ENCODE measurements at regions not wholly inside any gene's neighbourhood (a gene's known extent, or its start where the extent isn't known, plus 50 kb on each side); places are given as distances from the start of the nearest gene placed in this dataset.

- DNase-seq (ENCODE audit: extremely low spot score, insufficient read length, low read depth) (no peak), FAIRE-seq (no peak)
These were observed 226.9 kb upstream of the RREB1 start for GRCh38 chr6:6880745-6881437.

GRCh38 chr6:6881438-6882225 lies 226.1 kb upstream of the RREB1 start:
- no peak for DNase-seq (ENCODE audit: extremely low spot score, insufficient read length, low read depth)
- FAIRE-seq, result no peak

- DNase-seq (ENCODE audit: extremely low spot score, insufficient read length, low read depth), result no peak
- no peak for FAIRE-seq
These were observed 225.2 kb upstream of the RREB1 start for GRCh38 chr6:6882592-6882991.

- DNase-seq (ENCODE audit: extremely low spot score, insufficient read length, low read depth), result no peak
- FAIRE-seq, result no peak
These were observed 224.8 kb upstream of the RREB1 start for GRCh38 chr6:6883011-6883410.

GRCh38 chr6:6884193-6884627 lies 223.6 kb upstream of the RREB1 start:
- FAIRE-seq, result no peak
- DNase-seq (ENCODE audit: extremely low spot score, insufficient read length, low read depth), result no peak

GRCh38 chr6:6884916-6885315 lies 222.8 kb upstream of the RREB1 start:
- FAIRE-seq (no peak), DNase-seq (ENCODE audit: extremely low spot score, insufficient read length, low read depth) (no peak)

GRCh38 chr6:6885521-6886170 lies 222.1 kb upstream of the RREB1 start:
- FAIRE-seq (no peak), DNase-seq (ENCODE audit: extremely low spot score, insufficient read length, low read depth) (no peak)

GRCh38 chr6:6886171-6886885 lies 221.4 kb upstream of the RREB1 start:
- FAIRE-seq, result no peak

GRCh38 chr6:6886886-6887285 lies 220.9 kb upstream of the RREB1 start:
- FAIRE-seq (no peak), DNase-seq (ENCODE audit: extremely low spot score, insufficient read length, low read depth) (no peak)

More at GRCh38 chr6:6886171-6886885, 221.4 kb upstream of the RREB1 start:
- no peak for DNase-seq (ENCODE audit: extremely low spot score, insufficient read length, low read depth)

GRCh38 chr6:6889601-6890000 lies 218.2 kb upstream of the RREB1 start:
- FAIRE-seq, result no peak
- DNase-seq (ENCODE audit: extremely low spot score, insufficient read length, low read depth), result no peak

GRCh38 chr6:6890400-6890858 lies 217.3 kb upstream of the RREB1 start:
- FAIRE-seq, result no peak
- DNase-seq (ENCODE audit: extremely low spot score, insufficient read length, low read depth), result no peak

- DNase-seq (ENCODE audit: extremely low spot score, insufficient read length, low read depth), result no peak
- FAIRE-seq, result no peak
These were observed 216.5 kb upstream of the RREB1 start for GRCh38 chr6:6891125-6891721.

- no peak for FAIRE-seq
- DNase-seq (ENCODE audit: extremely low spot score, insufficient read length, low read depth), result no peak
These were observed 215.8 kb upstream of the RREB1 start for GRCh38 chr6:6891949-6892461.

- FAIRE-seq (no peak), DNase-seq (ENCODE audit: extremely low spot score, insufficient read length, low read depth) (no peak)
These were observed 214.8 kb upstream of the RREB1 start for GRCh38 chr6:6892744-6893583.

- DNase-seq (ENCODE audit: extremely low spot score, insufficient read length, low read depth) (no peak), FAIRE-seq (no peak)
These were observed 214.1 kb upstream of the RREB1 start for GRCh38 chr6:6893701-6894100.

- DNase-seq (ENCODE audit: extremely low spot score, insufficient read length, low read depth) (no peak), FAIRE-seq (no peak)
These were observed 211.8 kb upstream of the RREB1 start for GRCh38 chr6:6895929-6896328.

GRCh38 chr6:6897140-6897539 lies 210.6 kb upstream of the RREB1 start:
- FAIRE-seq (no peak), DNase-seq (ENCODE audit: extremely low spot score, insufficient read length, low read depth) (no peak)

- DNase-seq (ENCODE audit: extremely low spot score, insufficient read length, low read depth), result no peak
- FAIRE-seq, result no peak
These were observed 207.1 kb upstream of the RREB1 start for GRCh38 chr6:6900569-6901204.

Data from GM18507 (cell line).